ENCODE measurements at regions not wholly inside any gene's neighbourhood (a gene's known extent, or its start where the extent isn't known, plus 50 kb on each side); places are given as distances from the start of the nearest gene placed in this dataset.

DNA sequence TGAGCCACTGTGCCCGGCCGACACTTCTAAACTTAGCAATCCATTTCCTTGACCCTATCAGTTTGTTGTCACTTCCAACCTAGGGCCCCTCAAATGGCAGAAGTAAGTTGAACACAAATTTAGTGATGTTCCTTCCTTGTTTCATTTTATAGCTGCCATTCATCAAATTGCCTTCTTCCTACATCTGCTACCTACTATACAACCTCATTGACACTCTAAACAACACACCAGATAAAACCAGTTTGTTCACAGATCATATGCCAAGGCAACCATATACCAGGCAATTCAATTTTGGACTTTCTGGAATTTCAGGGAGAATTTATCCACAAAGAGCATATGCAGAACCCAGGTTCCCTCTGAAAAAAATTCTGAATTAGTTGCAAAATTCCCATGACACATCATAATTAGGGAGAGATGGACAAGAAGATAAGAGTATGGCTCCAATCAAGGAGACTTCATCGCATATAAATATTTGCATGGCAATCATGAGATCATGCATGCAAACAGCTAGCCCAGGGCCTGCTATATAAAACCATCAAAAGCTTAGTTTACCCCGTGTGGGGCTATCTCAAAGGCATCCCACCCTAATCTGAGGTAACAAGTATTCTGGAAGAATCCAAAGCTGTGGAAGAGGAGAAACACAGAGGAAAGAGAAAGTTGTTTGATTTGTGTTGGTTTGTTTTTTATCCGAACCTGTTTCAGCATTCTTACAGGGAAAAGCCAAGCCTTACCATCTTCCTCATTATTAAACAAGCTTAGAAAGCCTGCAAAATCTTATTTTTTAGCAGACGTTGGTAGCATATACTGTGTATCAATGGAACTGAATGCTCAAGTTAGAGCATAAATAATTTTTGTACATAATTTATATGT, 132.8 kb upstream of the TNFAIP3 start (continued):
- TF ChIP-seq BHLHE40 (IDR thresholded peaks at IDR 0.05; ENCODE audit: low read depth, low read length), result no peak
- TF ChIP-seq EP300 (IDR thresholded peaks at IDR 0.05), result no peak

DNA sequence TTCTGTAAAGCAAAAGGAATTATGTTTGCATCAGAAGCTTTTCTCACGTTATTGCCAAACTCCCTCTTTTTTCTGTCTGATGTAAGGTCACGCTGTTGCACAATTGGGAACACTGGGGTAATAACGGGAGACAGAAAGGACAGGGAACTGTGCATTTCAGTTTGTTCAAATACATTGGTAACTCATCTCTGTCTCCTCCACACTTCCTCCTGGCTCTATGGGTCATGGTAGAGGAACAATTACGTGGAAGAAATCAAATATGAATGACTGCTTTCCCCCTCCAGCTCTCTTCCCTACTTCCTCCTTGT, 132.2 kb upstream of the TNFAIP3 start:
- 66% methylated on average over 4 of the region's 4 CpGs for WGBS (ENCODE audit: missing lambda C conversion rate)
- no peak for FAIRE-seq
- TF ChIP-seq SREBF2 (IDR thresholded peaks at IDR 0.05) (no peak), KDM1A (IDR thresholded peaks at IDR 0.05; ENCODE audit: low read depth) (no peak), MAZ (IDR thresholded peaks at IDR 0.05; ENCODE audit: borderline replicate concordance, low read depth, low read length) (no peak), CEBPB (IDR thresholded peaks at IDR 0.05) (no peak), TFCP2L1 (CRISPR knock-in tag; IDR thresholded peaks at IDR 0.05) (no peak), ZNF302 (CRISPR knock-in tag; IDR thresholded peaks at IDR 0.05) (no peak)
- TF ChIP-seq, protein P1, sequence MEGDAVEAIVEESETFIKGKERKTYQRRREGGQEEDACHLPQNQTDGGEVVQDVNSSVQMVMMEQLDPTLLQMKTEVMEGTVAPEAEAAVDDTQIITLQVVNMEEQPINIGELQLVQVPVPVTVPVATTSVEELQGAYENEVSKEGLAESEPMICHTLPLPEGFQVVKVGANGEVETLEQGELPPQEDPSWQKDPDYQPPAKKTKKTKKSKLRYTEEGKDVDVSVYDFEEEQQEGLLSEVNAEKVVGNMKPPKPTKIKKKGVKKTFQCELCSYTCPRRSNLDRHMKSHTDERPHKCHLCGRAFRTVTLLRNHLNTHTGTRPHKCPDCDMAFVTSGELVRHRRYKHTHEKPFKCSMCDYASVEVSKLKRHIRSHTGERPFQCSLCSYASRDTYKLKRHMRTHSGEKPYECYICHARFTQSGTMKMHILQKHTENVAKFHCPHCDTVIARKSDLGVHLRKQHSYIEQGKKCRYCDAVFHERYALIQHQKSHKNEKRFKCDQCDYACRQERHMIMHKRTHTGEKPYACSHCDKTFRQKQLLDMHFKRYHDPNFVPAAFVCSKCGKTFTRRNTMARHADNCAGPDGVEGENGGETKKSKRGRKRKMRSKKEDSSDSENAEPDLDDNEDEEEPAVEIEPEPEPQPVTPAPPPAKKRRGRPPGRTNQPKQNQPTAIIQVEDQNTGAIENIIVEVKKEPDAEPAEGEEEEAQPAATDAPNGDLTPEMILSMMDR (IDR thresholded peaks at IDR 0.05), result no peak

DNA sequence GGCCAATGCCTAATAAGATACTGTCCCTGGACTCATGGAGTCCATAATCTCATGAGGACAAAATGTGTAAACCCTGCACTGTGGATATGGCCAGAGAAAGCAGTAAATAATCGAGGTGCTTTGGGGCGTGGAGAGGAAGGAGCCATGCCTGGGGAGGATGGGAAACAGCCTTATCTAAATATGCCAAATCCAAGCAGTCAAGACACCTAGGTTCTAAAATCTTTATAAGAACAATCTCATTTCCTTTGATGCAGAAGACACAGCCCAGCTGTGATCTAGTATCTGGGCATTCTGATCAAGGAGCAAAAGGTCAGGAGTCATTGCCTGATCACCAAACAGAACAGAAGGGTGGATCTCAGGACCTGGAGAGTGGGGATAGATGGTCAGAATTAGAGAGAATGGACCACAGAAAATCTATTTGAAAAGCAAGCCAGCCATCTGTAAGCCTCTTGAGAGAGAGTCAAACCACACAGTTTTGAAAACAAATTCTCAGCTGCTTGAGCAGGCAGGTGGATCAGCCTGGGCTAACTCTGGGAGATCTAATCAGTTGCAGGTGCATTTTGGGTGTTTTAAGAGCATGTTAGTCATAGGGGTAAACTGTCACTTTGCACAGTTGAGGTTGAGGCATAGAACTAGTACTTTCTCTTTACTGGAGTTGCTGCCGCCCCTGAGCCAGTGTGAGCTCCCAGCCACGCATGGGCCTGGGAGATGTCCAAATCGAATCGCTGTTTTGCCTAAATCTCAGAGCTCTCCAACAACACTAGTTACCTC, 130.8 kb upstream of the TNFAIP3 start:
- ATAC-seq, result no peak

More for the DNA sequence above, 132.2 kb upstream of the TNFAIP3 start:
- Histone ChIP-seq H3K9me3 (no peaks in the 10 kb centered on the region), H3K27ac (peak overlapping the region in 1 of 2 experiments; percentile 47; a peak in 2 of 6 replicates), H3K4me2 (no peak overlapping the region), H3K4me1 (peaks cover 30% of the 10 kb centered on the region), H3K4me3 (no peak overlapping the region)
- POLR2A ChIA-PET, result no interaction called here
- no peak for DNase-seq (ENCODE audit: low read depth in 1 of 2, low spot score in 1 of 2)
- CTCF ChIA-PET, result interaction anchor here (1.0 to 1.9 kb wide), 2 partner anchors 9 to 27 kb away, joined by 3 to 5 read pairs; no protein-coding TSS in a partner anchor
- ATAC-seq, result no peak

More for the DNA sequence above, 130.8 kb upstream of the TNFAIP3 start:
- 84% methylated on average over 6 of the region's 6 CpGs for WGBS (ENCODE audit: missing lambda C conversion rate)
- POLR2A ChIA-PET, result no interaction called here
- Histone ChIP-seq H3K27ac (peak overlapping the region in 1 of 2 experiments; percentile 24; a peak in 3 of 6 replicates), H3K4me1 (peaks cover 23% of the 10 kb centered on the region), H3K4me2 (no peak overlapping the region), H3K4me3 (no peak overlapping the region), H3K9me3 (no peaks in the 10 kb centered on the region)
- FAIRE-seq (no peak), DNase-seq (ENCODE audit: low read depth in 1 of 2, low spot score in 1 of 2) (no peak)
- no peak for TF ChIP-seq MAFK (IDR thresholded peaks at IDR 0.05; ENCODE audit: partially characterized antibody)
- TF ChIP-seq, protein P2, sequence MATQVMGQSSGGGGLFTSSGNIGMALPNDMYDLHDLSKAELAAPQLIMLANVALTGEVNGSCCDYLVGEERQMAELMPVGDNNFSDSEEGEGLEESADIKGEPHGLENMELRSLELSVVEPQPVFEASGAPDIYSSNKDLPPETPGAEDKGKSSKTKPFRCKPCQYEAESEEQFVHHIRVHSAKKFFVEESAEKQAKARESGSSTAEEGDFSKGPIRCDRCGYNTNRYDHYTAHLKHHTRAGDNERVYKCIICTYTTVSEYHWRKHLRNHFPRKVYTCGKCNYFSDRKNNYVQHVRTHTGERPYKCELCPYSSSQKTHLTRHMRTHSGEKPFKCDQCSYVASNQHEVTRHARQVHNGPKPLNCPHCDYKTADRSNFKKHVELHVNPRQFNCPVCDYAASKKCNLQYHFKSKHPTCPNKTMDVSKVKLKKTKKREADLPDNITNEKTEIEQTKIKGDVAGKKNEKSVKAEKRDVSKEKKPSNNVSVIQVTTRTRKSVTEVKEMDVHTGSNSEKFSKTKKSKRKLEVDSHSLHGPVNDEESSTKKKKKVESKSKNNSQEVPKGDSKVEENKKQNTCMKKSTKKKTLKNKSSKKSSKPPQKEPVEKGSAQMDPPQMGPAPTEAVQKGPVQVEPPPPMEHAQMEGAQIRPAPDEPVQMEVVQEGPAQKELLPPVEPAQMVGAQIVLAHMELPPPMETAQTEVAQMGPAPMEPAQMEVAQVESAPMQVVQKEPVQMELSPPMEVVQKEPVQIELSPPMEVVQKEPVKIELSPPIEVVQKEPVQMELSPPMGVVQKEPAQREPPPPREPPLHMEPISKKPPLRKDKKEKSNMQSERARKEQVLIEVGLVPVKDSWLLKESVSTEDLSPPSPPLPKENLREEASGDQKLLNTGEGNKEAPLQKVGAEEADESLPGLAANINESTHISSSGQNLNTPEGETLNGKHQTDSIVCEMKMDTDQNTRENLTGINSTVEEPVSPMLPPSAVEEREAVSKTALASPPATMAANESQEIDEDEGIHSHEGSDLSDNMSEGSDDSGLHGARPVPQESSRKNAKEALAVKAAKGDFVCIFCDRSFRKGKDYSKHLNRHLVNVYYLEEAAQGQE (IDR thresholded peaks at IDR 0.05), result no peak
- TF ChIP-seq CBX8 (IDR thresholded peaks at IDR 0.05), result no peak
- no peak for TF ChIP-seq ESRRA (IDR thresholded peaks at IDR 0.05; ENCODE audit: borderline replicate concordance, low read length)
- TF ChIP-seq, protein P3, sequence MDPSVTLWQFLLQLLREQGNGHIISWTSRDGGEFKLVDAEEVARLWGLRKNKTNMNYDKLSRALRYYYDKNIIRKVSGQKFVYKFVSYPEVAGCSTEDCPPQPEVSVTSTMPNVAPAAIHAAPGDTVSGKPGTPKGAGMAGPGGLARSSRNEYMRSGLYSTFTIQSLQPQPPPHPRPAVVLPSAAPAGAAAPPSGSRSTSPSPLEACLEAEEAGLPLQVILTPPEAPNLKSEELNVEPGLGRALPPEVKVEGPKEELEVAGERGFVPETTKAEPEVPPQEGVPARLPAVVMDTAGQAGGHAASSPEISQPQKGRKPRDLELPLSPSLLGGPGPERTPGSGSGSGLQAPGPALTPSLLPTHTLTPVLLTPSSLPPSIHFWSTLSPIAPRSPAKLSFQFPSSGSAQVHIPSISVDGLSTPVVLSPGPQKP (IDR thresholded peaks at IDR 0.05; ENCODE audit: low read depth, low read length), result no peak
- no peak for TF ChIP-seq RCOR1 (IDR thresholded peaks at IDR 0.05; ENCODE audit: low read depth, low read length)
- no peak for TF ChIP-seq GATA3 (IDR thresholded peaks at IDR 0.05; ENCODE audit: borderline replicate concordance)
- TF ChIP-seq, protein P4, sequence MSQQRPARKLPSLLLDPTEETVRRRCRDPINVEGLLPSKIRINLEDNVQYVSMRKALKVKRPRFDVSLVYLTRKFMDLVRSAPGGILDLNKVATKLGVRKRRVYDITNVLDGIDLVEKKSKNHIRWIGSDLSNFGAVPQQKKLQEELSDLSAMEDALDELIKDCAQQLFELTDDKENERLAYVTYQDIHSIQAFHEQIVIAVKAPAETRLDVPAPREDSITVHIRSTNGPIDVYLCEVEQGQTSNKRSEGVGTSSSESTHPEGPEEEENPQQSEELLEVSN (IDR thresholded peaks at IDR 0.05; ENCODE audit: borderline replicate concordance, low read depth), result no peak
- no peak for TF ChIP-seq HEYL (CRISPR knock-in tag; IDR thresholded peaks at IDR 0.05)
- TF ChIP-seq, protein P5, sequence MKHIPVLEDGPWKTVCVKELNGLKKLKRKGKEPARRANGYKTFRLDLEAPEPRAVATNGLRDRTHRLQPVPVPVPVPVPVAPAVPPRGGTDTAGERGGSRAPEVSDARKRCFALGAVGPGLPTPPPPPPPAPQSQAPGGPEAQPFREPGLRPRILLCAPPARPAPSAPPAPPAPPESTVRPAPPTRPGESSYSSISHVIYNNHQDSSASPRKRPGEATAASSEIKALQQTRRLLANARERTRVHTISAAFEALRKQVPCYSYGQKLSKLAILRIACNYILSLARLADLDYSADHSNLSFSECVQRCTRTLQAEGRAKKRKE (CRISPR knock-in tag; IDR thresholded peaks at IDR 0.05; ENCODE audit: low read depth), result no peak
- TF ChIP-seq HOXB13 (CRISPR knock-in tag; IDR thresholded peaks at IDR 0.05; ENCODE audit: low read depth), result no peak
- TF ChIP-seq JUNB (IDR thresholded peaks at IDR 0.05), result no peak
- no peak for TF ChIP-seq JUN (IDR thresholded peaks at IDR 0.05)
- no peak for TF ChIP-seq FOXS1 (CRISPR knock-in tag; IDR thresholded peaks at IDR 0.05)
- TF ChIP-seq MYC (IDR thresholded peaks at IDR 0.05; ENCODE audit: borderline replicate concordance, low read length), result no peak
- TF ChIP-seq SREBF2 (IDR thresholded peaks at IDR 0.05), result no peak
- no peak for TF ChIP-seq MAZ (IDR thresholded peaks at IDR 0.05; ENCODE audit: borderline replicate concordance, low read depth, low read length)
- CTCF ChIA-PET, result no interaction called here

All from A549 (cell line).